ENCODE measurements at regions not wholly inside any gene's neighbourhood (a gene's known extent, or its start where the extent isn't known, plus 50 kb on each side); places are given as distances from the start of the nearest gene placed in this dataset.

- no peaks in the 10 kb centered on the region for H3K4me1 ChIP-seq (ENCODE audit: control insufficient read depth, insufficient read depth, low read length)
- H3K4me2 ChIP-seq (ENCODE audit: control insufficient read depth, insufficient read depth) = no peak overlapping the region
- no peak overlapping the region for H2AFZ ChIP-seq (ENCODE audit: control insufficient read depth, low read depth, low read length)
- no peaks in the 10 kb centered on the region for H4K20me1 ChIP-seq (ENCODE audit: control insufficient read depth, insufficient read depth)
- no TSS peak for BruUV-seq (replicated peaks)
- TF ChIP-seq BHLHE40 (IDR thresholded peaks at IDR 0.05; ENCODE audit: borderline replicate concordance in 1 of 2, low read depth in 2 of 2, low read length in 1 of 2) = no peak
- no peak for TF ChIP-seq SPI1 (IDR thresholded peaks at IDR 0.05; ENCODE audit: borderline replicate concordance, insufficient read depth, low read depth, low read length)
- no peak for TF ChIP-seq GABPA (IDR thresholded peaks at IDR 0.05; ENCODE audit: low read depth)
- no peak for TF ChIP-seq TCF7 (IDR thresholded peaks at IDR 0.05; ENCODE audit: borderline replicate concordance)
- TF ChIP-seq HDGF (IDR thresholded peaks at IDR 0.05) = no peak
- TF ChIP-seq E4F1 (IDR thresholded peaks at IDR 0.05; ENCODE audit: borderline replicate concordance, partially characterized antibody) = no peak
- TF ChIP-seq RAD51 (IDR thresholded peaks at IDR 0.05) = no peak
- ChIA-PET POLR2A (no interaction called here), SMC1A (ENCODE audit: uncharacterized antibody, unreplicated experiment) (interaction anchor here (0.6 to 0.7 kb wide), 2 partner anchors 8 to 423 kb away, joined by 3 to 4 read pairs; no protein-coding TSS in a partner anchor), CTCF (no interaction called here), RAD21 (ENCODE audit: unreplicated experiment) (no interaction called here)
- no peak overlapping the region for H3K27ac ChIP-seq (ENCODE audit: control insufficient read depth, insufficient read depth)
- no peaks in the 10 kb centered on the region for H3K27me3 ChIP-seq (replicated peaks in 1 of 2; ENCODE audit: control insufficient read depth in 2 of 2, insufficient read depth in 2 of 2, low read length in 1 of 2)
- H3K36me3 ChIP-seq (ENCODE audit: control insufficient read depth in 2 of 2, insufficient read depth in 2 of 2, low read length in 1 of 2) = no peaks in the 10 kb centered on the region
- DNase-seq (ENCODE audit: low read depth, low spot score) = no peak
- H3K9ac ChIP-seq (ENCODE audit: control insufficient read depth, insufficient read depth, low read length) = no peak overlapping the region
- no peak overlapping the region for H3K4me3 ChIP-seq
- no peaks in the 10 kb centered on the region for H3K79me2 ChIP-seq (ENCODE audit: control insufficient read depth, insufficient read depth, low read length)
- in situ Hi-C loops (cut with MboI) (no loop called here), intact Hi-C loops (cut with micrococcal nuclease; ENCODE audit: unreplicated experiment) (loop anchor here (5.0 kb wide), 1 partner anchor 1558 kb away; no protein-coding TSS in a partner anchor)
- no peak for FAIRE-seq
- H3K9me3 ChIP-seq (replicated peaks; ENCODE audit: control insufficient read depth, insufficient read depth, low read length) = no peaks in the 10 kb centered on the region
- 58% methylated on average over 3 of the region's 3 CpGs for WGBS (ENCODE audit: insufficient coverage, insufficient replicate concordance, low lambda C conversion rate, missing lambda C conversion rate)
- no peak for ATAC-seq
These were observed 103.3 kb upstream of the ARMC3 start for GRCh38 chr10:22824520-22824919.
